HUDEP-2 (cell line): ENCODE measurements at regions not wholly inside any gene's neighbourhood (a gene's known extent, or its start where the extent isn't known, plus 50 kb on each side); places are given as distances from the start of the nearest gene placed in this dataset.
"Not testable (repeated sequence)": the region's sequence is repeated elsewhere in the genome, so short reads cannot be mapped to it uniquely, and the experiment has no call there.

Experiments used
- DNase-seq, 76 experiments: peaks; one replicate each; lab custom pipeline; 2025; ENCODE audit not compliant: unreplicated experiment in 76 of 76; lab: John Stamatoyannopoulos, UW

- DNase-seq, result no peak
These were observed 1705.5 kb upstream of the PIK3C3 start for GRCh38 chr18:40249390-40250080.

GRCh38 chr18:40245612-40246011 is 1709.4 kb upstream of the PIK3C3 start:
- not testable (repeated sequence) for DNase-seq

GRCh38 chr18:40243607-40244006 is 1711.4 kb upstream of the PIK3C3 start:
- no peak for DNase-seq

- no peak for DNase-seq
These were observed 1719.2 kb upstream of the PIK3C3 start for GRCh38 chr18:40235836-40236235.

- DNase-seq, result no peak
These were observed 1719.7 kb upstream of the PIK3C3 start for GRCh38 chr18:40235323-40235722.

GRCh38 chr18:40233931-40234616 is 1721.0 kb upstream of the PIK3C3 start:
- DNase-seq, result no peak

GRCh38 chr18:40222776-40223175 is 1732.3 kb upstream of the PIK3C3 start:
- no peak for DNase-seq

- DNase-seq, result no peak
These were observed 1738.2 kb upstream of the PIK3C3 start for GRCh38 chr18:40216856-40217255.

GRCh38 chr18:40215979-40216378 is 1739.1 kb upstream of the PIK3C3 start:
- DNase-seq, result no peak

- DNase-seq, result no peak
These were observed 1744.3 kb upstream of the PIK3C3 start for GRCh38 chr18:40210696-40211095.

- no peak for DNase-seq
These were observed 1746.1 kb upstream of the PIK3C3 start for GRCh38 chr18:40208958-40209357.

GRCh38 chr18:40197711-40198110 is 1757.3 kb upstream of the PIK3C3 start:
- no peak for DNase-seq

- DNase-seq, result no peak
These were observed 1768.4 kb upstream of the PIK3C3 start for GRCh38 chr18:40186677-40187076.

GRCh38 chr18:40179729-40180461 is 1775.1 kb upstream of the PIK3C3 start:
- no peak for DNase-seq

- no peak for DNase-seq
These were observed 1787.0 kb upstream of the PIK3C3 start for GRCh38 chr18:40168026-40168425.

GRCh38 chr18:40163254-40163653 is 1791.8 kb upstream of the PIK3C3 start:
- DNase-seq, result no peak

GRCh38 chr18:40160361-40160760 is 1794.7 kb upstream of the PIK3C3 start:
- DNase-seq, result no peak

- DNase-seq, result peak in 8 of 76 experiments; percentile 0 to 20 (median 6)
These were observed 1795.7 kb upstream of the PIK3C3 start for GRCh38 chr18:40159141-40160017.

- no peak for DNase-seq
These were observed 1797.9 kb upstream of the PIK3C3 start for GRCh38 chr18:40157120-40157519.

GRCh38 chr18:40152859-40153258 is 1802.2 kb upstream of the PIK3C3 start:
- no peak for DNase-seq

- no peak for DNase-seq
These were observed 1806.1 kb upstream of the PIK3C3 start for GRCh38 chr18:40148960-40149359.
